ENCODE measurements at regions not wholly inside any gene's neighbourhood (a gene's known extent, or its start where the extent isn't known, plus 50 kb on each side); places are given as distances from the start of the nearest gene placed in this dataset.

- TF ChIP-seq CTCF (IDR thresholded peaks at IDR 0.05 in 2 of 3, conservative IDR thresholded peaks at IDR 0.05 in 1 of 3; ENCODE audit: control insufficient read depth in 2 of 3, extremely low read depth in 1 of 3, insufficient read depth in 1 of 3, low read depth in 3 of 3, low read length in 3 of 3) (no peak), PML (IDR thresholded peaks at IDR 0.05; ENCODE audit: low read length) (no peak)
Observed at GRCh38 chr13:65875031-65875430, 1355.1 kb downstream of the PCDH9 start.
